HUDEP-2 (cell line): ENCODE measurements at regions not wholly inside any gene's neighbourhood (a gene's known extent, or its start where the extent isn't known, plus 50 kb on each side); places are given as distances from the start of the nearest gene placed in this dataset.
"Not testable (repeated sequence)": the region's sequence is repeated elsewhere in the genome, so short reads cannot be mapped to it uniquely, and the experiment has no call there.

Source experiments
- DNase-seq, 76 experiments: peaks; one replicate each; lab custom pipeline; 2025; ENCODE audit not compliant: unreplicated experiment in 76 of 76; lab: John Stamatoyannopoulos, UW

DNA sequence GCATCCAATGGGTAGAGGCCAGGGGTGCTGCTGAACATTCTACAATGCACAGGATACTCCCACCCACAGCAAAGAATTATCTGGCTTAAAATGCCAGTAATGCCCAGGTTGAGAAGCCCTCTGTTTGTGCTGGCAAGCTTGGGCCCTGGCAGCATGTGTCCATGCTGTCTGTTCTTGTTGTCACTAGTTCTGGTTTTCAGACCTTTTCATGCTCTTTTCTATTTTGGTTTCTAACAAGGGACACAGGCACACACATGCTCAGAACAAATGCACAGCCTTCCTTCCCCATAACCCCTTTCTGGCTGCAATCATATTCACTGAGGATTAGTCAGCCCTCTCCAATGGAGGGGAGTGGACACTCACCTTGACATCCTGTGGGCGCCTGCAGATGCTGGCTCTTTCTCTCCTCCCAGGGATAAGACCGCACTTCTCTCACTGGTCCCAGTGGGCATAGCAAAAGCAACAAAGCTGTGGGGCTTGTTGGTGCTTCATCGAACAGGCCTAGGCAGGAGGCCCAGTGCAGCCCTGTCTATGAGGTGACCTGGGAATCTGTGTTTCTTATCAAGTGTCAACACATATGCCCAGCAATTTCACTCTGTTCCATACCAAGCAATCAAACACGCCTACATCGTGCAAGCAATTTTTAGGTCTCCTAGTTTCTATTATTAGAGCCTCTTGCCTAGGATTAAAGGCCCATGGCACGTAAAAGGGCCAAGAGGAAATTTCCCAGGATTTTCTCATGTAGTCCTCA, 271.1 kb upstream of the CCL2 start:
- DNase-seq: no peak

DNA sequence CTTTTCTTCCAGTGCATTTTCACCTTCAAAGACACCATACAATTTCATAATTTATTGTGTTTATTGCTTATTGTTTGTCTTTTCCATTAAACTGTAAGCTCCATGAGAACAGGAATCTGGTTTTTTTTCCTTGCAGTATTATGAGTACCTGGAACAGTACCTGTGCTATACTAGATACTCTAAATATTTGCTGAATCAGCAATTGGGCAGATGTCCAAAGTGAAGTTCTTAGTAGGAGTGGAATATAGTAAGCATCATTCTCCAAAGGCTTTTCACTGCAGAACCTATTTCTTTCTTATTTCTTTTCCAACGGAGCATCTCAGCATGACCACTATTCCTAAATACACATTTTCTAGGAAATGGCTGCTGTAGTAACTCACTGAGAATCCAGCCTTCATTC, 269.0 kb upstream of the CCL2 start:
- DNase-seq: no peak

DNA sequence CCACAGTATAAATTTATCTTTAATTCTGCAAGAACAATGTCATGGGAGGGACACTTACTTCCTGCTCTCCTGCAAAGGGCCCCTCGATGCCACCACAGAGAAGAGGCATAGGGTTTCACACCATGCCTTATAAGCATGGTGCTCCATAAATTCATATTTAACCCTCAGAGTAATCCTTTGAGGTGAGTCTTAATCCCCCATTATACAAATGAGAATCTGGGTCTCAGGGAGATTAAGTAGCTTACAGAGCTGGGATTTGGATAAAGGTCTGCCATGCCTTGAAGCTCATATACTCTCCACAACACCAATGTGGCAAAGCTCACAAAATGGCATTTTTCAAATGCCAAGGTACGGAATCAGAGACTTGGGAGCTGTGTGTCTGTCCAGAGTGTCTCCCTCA, 268.5 kb upstream of the CCL2 start:
- no peak for DNase-seq

DNA sequence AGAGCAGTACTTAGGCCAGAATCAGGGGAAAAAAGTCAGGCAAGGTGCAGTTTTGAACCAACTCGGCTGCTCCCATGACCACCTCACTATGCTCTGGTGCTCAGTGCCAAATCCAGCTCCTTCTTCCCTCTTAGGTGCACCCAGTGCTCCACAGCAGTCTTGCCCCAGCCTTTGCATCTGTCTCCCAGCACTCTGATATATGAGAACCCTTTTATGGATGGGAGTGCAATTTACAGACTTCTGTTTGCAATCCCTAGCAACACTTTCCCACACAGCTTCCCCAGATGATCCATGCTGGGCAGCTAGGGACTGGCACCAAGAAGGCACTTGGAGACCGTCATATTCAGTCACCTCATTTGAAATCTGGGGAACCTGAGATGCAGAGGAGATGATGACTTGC, 267.9 kb upstream of the CCL2 start:
- no peak for DNase-seq

DNA sequence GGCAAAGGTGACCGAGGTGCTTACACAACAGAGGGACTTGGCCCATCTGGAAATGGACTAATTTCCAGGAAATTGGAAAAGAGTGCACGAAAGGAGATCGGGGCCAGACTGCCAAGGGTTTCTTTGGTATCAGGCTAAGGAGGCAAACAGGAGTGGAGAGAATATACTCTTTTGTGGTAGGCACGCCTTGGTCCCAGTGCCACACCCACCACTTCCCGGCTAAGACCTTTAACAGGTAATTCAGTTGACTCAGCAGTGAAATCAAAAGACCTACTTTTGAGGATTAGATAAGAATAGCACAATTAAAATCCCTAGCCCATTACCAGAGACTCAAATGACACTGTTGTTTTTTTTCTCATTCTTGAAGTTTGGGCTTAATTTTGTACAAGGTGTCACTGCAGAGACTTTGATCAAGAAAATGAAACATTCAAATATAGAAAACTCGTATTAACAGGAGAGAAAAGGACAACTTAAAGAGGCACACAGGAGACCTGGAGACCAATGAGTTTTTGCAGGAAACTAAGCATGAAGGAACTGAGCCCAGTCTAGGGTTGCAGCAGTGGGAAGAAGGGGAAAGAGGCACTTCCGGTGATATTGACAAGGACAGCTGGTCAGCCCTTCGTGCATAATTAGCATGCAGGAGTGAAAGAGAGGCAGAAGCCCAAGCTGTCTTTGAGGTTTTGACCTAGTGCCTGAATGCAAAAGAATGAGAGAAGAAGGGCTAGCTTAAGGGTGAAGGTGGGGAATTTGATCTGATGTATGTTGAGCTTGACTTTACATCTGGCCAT, 265.5 kb upstream of the CCL2 start:
- no peak for DNase-seq

DNA sequence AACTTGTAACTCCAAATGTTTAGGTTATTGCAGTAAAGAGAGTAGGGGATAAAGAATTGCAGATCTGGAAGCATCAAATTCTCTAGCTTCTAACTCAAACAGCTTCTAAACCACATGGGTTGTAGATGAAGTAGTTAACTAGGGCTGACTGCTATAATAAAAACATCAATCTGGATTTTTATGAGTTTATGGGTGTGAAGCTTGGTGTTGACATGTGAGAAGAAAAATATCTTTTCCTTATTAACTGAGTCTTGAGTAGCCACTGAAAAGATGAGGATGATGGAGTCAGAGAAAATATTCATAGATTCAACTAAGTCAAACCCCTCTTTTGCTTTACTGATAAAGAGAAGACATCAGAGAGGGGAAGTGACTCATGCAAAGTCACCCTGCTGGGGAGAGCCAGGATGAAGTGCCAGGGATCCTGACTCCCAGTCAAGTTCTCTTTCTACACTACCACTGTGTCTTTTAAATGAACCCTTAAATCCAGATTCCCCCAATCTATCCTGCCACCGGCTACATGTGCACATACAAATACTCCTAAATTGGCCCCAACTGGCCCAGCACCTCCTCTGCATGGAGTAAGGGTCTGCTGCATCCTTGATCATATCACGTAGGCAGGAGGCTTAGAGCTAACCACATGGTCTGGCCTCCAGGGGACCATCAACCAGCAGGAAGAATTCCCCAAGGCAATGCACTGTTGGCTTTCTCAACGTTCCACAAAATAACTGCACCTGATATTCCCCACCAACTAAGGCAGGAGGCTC, 264.0 kb upstream of the CCL2 start:
- DNase-seq: no peak

DNA sequence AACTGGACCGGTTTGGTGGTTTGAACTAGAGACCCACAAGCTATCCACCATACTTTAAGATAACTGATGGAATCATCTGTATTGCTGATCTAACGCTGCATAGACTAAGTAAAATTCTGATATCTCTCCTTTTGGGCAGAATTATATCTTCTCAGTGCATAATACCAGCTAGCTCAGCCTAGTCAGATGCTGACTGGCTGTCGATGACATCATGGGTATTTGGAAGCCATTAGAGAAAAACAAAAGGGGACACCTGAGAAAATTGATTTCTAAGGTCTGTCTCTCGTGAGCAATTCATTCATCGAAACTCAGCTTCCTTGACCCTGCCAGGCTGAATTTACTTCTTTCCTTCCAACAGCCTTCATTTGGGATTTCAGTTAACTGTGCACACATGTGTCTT, 263.0 kb upstream of the CCL2 start:
- no peak for DNase-seq

DNA sequence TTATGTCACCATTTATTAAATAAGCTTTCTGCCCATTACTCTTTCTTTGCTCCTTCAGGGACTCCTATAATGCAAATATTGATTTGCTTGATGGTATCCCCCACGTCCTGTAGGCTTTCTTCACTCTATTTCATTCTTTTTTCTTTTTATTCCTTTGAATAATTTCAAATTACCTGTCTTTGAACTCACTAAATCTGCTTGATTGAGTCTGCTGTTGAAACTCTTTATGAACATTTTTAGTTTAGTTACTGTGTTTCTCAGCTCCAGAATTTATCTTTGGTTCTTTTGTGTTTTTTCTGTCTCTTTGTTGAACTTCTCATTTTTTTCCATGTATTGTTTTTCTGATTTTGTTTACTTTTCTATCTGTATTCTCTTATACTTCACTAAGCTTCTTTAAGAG, 254.4 kb upstream of the CCL2 start:
- DNase-seq: no peak

DNA sequence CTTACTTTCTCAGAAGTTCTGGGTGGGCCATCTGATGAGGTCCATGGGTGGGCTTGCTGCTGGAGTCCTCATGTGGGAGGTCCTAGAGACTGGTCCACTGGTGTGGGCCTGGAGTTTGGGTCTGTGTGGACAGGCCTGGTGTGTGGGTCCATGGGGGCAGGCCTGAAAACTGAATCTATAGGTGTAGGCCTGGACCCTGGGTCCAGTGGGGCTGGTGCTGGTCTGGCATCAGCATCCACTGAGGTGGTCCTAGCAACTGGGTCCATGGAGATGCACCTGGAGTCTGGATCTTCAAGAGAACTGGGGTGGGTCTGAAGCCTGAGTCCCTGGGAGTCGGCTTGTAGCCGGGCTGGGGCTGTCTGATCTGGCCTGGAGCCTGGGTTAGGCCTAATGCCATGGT, 253.8 kb upstream of the CCL2 start:
- no peak for DNase-seq

DNA sequence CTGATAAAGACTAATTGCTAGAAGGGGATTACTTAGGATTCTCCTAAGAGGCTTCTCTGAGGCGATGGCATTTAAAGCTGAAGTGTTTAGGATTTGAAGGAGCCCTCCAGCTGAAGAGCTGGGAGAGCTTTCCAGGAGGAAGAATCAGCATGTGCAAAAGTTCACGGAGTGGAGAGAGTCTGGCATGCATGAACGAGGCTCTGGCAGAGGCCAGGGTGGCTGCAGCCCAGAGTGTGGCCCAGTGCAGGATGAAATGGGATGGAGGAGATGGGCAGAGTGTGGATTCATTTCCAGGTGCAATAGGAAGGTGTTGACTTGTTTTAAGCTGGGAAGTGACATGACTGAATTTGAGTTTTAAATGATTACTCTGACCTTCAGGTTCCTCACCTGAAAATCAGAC, 249.0 kb upstream of the CCL2 start:
- no peak for DNase-seq

DNA sequence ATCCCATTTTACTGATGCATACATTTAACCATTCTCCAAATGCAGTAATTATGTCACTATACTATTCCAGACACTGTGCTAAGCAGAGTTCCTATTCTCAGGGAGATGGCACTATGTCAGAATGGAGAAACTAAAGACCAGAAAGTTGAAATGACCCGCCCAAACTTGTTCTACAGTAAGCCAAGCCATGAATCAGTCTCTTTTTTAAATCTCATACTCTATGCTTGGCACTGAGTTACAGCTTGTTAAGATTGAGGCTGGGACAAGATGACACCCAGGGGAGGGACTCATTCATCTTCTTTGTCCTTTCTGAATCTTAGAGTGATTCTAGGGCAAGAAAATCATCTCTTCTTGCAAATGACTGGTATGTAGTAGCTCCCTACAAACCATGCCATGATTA, 247.0 kb upstream of the CCL2 start:
- no peak for DNase-seq

DNA sequence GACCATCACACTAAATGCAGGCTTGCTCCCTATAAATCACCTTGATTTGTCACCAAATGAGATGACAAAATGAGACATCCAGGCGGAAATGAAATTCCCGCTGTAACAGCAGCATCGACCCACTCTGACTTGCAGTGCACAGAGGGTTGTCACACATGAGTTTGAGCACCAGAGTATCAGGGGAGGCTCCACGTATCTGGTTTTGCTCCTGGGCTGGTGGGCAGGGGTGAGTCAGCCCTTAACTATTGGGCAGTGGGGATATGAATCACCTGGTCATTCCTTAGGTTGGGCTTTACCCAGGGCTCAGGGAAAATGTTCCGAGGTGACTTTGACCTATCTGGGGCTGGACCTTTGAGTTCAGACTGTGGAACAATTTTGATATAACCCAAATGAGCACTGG, 245.2 kb upstream of the CCL2 start:
- no peak for DNase-seq

DNA sequence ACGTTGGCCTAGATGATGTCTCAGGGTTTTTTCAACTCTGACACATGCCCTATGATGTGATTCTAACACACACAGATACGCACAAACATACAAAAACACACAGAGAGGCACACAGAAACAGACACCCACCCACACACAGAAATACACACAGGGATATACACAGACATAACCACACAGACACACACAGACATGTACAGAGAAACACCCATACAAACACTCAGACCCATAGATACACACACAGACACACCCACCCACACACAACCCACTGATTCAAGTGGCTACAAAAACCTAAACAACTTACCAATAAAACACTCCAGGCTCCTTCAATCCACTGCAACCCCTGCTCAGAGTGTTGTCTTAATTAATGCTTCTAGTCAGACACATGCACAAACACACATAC, 244.6 kb upstream of the CCL2 start:
- no peak for DNase-seq

DNA sequence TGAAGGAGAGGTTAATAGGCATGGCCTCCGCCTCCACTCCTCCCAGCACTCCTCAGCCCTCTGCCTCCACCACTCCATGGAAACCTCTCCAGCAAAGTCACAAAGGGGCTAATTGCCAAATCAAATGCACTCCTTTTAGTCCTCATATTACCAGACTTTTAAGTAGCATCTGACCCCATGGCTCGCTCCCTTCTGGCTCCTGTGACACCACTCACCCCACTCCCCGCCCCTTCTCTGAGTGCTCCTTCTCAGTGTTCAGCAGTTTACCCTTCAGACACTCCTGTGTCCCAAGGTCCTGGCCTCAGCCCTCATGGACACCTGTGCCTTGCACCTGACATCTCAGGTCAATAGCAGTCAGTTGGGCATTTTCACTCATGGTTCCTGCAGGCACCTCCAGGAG, 243.5 kb upstream of the CCL2 start:
- DNase-seq: no peak

DNA sequence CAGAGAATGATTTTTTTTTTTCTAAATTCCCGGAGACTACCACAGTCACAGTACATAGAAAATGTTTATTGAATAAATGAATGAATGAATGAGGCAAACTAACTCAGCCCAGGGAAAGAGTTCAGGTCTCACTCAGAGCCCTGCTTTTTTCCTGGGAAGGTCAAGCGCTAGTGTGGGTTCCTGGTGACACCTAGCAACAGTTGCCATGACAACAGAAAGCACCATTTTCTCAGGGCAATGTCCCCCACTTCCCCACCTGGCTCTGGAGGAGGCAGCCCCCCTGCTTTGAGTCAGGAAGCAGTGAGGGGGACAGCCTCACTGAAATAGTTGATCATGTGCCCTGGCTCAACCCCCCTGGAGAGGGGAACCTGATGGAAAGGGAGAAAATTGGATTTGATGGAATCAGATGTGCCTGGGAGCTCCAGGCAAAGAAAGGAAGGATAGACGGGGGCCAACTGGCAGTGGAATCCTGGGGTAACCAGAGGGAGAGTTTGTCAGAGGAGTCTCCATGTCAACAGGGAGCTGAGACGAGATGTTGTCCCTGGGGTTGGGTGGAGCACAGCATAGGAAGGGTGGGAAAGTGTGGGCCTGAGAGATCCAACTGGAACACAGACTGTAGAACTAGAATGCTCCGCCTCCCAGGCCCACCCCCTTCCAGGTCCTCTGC, 242.2 kb upstream of the CCL2 start:
- no peak for DNase-seq

DNA sequence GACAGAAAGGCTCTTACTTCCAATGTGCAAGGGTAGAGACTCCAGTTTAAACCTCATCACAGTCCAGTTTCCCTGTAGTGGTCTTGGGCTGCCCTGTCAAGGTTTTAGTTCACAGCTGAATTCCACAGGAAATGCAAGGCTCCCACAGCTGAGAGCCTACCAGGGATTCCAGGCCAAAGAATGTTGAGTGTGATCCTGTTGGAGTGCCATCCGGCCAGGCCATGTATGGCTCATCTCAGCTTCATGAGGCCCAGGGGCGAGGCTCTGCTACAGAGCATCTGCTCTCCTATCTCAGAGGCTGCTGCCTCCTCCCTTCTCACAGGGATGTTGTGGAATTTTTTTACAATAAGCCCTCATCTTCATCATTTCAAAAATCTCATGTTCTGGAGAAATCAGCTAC, 239.8 kb upstream of the CCL2 start:
- DNase-seq: no peak

DNA sequence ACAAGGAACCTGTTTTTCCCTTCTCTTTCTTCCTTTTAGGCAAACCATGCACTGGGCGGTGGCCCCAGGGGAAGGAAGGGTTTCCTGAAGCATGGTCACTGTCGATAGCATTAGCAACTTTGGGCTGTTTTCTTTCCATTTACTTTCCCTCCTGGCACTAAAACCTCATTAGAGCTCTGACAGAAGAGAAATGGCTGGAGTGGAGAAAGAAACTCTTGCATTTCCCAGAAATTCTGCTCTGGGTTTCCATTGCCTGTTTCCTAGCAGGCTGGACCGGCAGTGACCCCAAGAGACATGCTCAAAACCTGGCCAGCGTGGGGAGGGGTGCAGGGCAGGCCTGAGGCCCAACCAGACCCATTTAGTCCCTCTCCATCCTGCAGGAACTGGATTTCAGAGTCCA, 230.7 kb upstream of the CCL2 start:
- no peak for DNase-seq

DNA sequence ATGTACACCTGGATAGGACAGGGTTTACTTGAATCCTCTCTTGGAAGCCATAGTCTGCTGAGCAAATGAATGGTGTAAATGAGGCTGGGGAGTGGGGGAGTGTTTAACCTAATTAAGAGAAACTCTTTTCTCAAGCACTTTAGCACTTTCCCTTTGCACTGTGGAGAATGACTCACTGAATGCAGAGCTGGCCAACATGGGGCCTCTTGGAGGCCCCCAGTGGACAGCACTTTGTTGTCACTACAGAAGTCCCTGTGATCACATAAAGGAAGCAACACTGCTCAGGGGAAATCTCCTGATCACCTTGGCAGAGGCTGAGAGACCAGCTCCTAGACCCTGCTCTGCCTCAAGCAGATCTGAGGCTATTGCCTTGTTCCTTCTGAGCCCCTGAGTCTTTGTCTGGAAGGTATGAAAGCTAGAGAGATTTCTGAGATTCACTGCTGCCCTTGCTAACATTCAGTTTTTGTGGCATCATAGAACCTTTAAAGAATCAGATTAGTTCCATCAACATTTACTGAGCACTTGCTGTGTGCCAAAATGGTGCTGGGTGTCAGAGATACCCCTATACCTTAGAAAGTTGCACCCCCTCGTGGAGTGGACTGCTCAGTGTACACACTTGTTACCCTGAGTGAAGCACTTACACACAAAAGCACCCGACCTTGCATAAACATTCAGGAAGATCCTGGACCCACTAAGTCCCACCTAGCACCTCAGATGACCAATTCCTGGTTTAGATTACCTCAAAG, 230.1 kb upstream of the CCL2 start:
- peak in 2 of 76 experiments; percentile 2 for DNase-seq

DNA sequence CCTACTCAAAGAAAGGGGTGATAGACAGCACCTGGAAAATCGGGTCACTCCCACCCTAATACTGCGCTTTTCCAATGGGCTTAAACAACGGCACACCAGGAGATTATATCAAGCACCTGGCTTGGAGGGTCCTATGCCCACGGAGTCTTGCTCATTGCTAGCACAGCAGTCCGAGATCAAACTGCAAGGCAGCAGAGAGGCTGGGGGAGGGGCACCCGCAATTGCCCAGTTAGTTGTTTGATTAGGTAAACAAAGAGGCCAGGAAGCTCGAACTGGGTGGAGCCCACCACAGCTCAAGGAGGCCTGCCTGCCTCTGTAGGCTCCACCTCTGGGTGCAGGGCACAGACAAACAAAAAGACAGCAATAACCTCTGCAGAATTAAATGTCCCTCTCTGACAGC, 224.5 kb upstream of the CCL2 start:
- DNase-seq: not testable (repeated sequence)

DNA sequence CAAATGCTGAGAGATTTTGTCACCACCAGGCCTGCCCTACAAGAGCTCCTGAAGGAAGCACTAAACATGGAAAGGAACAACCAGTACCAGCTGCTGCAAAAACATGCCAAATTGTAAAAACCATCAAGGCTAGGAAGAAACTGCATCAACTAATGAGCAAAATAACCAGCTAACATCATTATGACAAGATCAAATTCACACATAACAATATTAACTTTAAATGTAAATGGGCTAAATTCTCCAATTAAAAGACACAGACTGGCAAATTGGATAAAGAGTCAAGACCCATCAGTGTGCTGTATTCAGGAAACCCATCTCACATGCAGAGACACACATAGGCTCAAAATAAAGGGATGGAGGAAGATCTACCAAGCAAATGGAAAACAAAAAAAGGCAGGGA, 222.8 kb upstream of the CCL2 start:
- DNase-seq: not testable (repeated sequence)
